SK-N-SH treated with all-trans-retinoic acid at 6 μM for 48 hours (cell line): ENCODE measurements at regions not wholly inside any gene's neighbourhood (a gene's known extent, or its start where the extent isn't known, plus 50 kb on each side); places are given as distances from the start of the nearest gene placed in this dataset.

Experiments
- ATAC-seq: fragments of 200-7000 bp; cut with Tn5 transposase; 3 replicates; pipeline ENCODE4 v1.9.1; 2020; ENCODE audit warnings: mild to moderate bottlenecking, moderate library complexity
- ARNTL ChIP-seq: fragments of 450-650 bp; formaldehyde crosslinking; IDR thresholded peaks from 2 replicates; pipeline ENCODE4 v1.5.0; 2020; ENCODE audit warnings: low read depth, mild to moderate bottlenecking, moderate library complexity, borderline replicate concordance
- BACH2 ChIP-seq: fragments of 250-450 bp; sonication (Bioruptor Pico); IDR thresholded peaks from 2 replicates; pipeline ENCODE4 v1.9.0; 2021; ENCODE audit warnings: mild to moderate bottlenecking, borderline replicate concordance
- CSDC2 ChIP-seq: fragments of 250-450 bp; sonication (Bioruptor Pico); IDR thresholded peaks from 2 replicates; pipeline ENCODE4 v1.5.0; 2020; ENCODE audit warnings: mild to moderate bottlenecking, moderate library complexity
- CSRNP3 ChIP-seq: fragments of 250-450 bp; sonication (Bioruptor Pico); IDR thresholded peaks from 2 replicates; pipeline ENCODE4 v1.5.1; 2021; ENCODE audit warnings: mild to moderate bottlenecking, moderate library complexity
- ESRRG ChIP-seq: fragments of 250-450 bp; sonication (Bioruptor Pico); IDR thresholded peaks from 2 replicates; pipeline ENCODE4 v1.6.1; 2021; ENCODE audit warnings: mild to moderate bottlenecking
- GLIS3 ChIP-seq: fragments of 250-450 bp; sonication (Bioruptor Pico); IDR thresholded peaks from 2 replicates; pipeline ENCODE4 v1.5.0; 2020; ENCODE audit warnings: mild to moderate bottlenecking, moderate library complexity
- ISL1 ChIP-seq: fragments of 250-450 bp; sonication (Bioruptor Pico); IDR thresholded peaks from 2 replicates; pipeline ENCODE4 v2.1.2; 2022; ENCODE audit warnings: mild to moderate bottlenecking, moderate library complexity
- OSR1 ChIP-seq: fragments of 250-450 bp; sonication (Bioruptor Pico); IDR thresholded peaks from 2 replicates; pipeline ENCODE4 v1.8.0; 2022; ENCODE audit warnings: moderate library complexity, mild to moderate bottlenecking, inconsistent platforms
- POU6F1 ChIP-seq: fragments of 250-450 bp; sonication (Bioruptor Pico); IDR thresholded peaks from 2 replicates; pipeline ENCODE4 v1.8.0; 2021; ENCODE audit warnings: low read depth, mild to moderate bottlenecking, moderate library complexity, borderline replicate concordance
- PPARA ChIP-seq: fragments of 250-450 bp; sonication (Bioruptor Pico); IDR thresholded peaks from 2 replicates; pipeline ENCODE4 v1.5.0; 2020; ENCODE audit warnings: mild to moderate bottlenecking, borderline replicate concordance
- RARB ChIP-seq: fragments of 250-450 bp; sonication (Bioruptor Pico); IDR thresholded peaks from 2 replicates; pipeline ENCODE4 v1.8.0; 2021; ENCODE audit warnings: mild to moderate bottlenecking, moderate library complexity
- SNAI2 ChIP-seq: fragments of 250-450 bp; sonication (Bioruptor Pico); IDR thresholded peaks from 2 replicates; pipeline ENCODE4 v1.5.0; 2020; ENCODE audit warnings: mild to moderate bottlenecking, moderate library complexity
- TCF4 ChIP-seq: fragments of 250-450 bp; sonication (Bioruptor Pico); IDR thresholded peaks from 2 replicates; pipeline ENCODE4 v1.8.0; 2021; ENCODE audit warnings: mild to moderate bottlenecking, moderate library complexity, borderline replicate concordance
- TOX ChIP-seq: fragments of 250-450 bp; sonication (Bioruptor Pico); IDR thresholded peaks from 2 replicates; pipeline ENCODE4 v1.8.0; 2021; ENCODE audit warnings: mild to moderate bottlenecking, moderate library complexity, borderline replicate concordance
- TSHZ2 ChIP-seq: fragments of 250-450 bp; sonication (Bioruptor Pico); IDR thresholded peaks from 2 replicates; pipeline ENCODE4 v1.5.0; 2020; ENCODE audit warnings: mild to moderate bottlenecking, moderate library complexity
- ZC3H10 ChIP-seq: fragments of 250-450 bp; sonication (Bioruptor Pico); IDR thresholded peaks from 2 replicates; pipeline ENCODE4 v1.5.1; 2021; ENCODE audit warnings: mild to moderate bottlenecking, moderate library complexity
- ZFP3 ChIP-seq: fragments of 250-450 bp; sonication (Bioruptor Pico); IDR thresholded peaks from 2 replicates; pipeline ENCODE4 v1.5.0; 2020; ENCODE audit warnings: mild to moderate bottlenecking, moderate library complexity
- ZFP30 ChIP-seq: fragments of 450-650 bp; formaldehyde crosslinking; IDR thresholded peaks from 2 replicates; pipeline ENCODE4 v1.5.0; 2022; ENCODE audit warnings: mild to moderate bottlenecking, moderate library complexity
- ZNF565 ChIP-seq: fragments of 450-650 bp; formaldehyde crosslinking; conservative IDR thresholded peaks from 2 replicates; pipeline ENCODE4 v1.5.0; 2020; ENCODE audit warnings: low read depth, mild to moderate bottlenecking, moderate library complexity
- ZNF70 ChIP-seq: fragments of 450-650 bp; formaldehyde crosslinking; IDR thresholded peaks from 2 replicates; pipeline ENCODE4 v1.5.0; 2020; ENCODE audit warnings: mild to moderate bottlenecking, moderate library complexity
- ZNF8 ChIP-seq: fragments of 450-650 bp; formaldehyde crosslinking; IDR thresholded peaks from 2 replicates; pipeline ENCODE4 v1.5.0; 2020; ENCODE audit warnings: mild to moderate bottlenecking, moderate library complexity
- TF ChIP-seq, protein P1 (sequence below): fragments of 250-450 bp; sonication (Bioruptor Pico); IDR thresholded peaks from 2 replicates; pipeline ENCODE4 v1.8.0; 2020; ENCODE audit warnings: mild to moderate bottlenecking, moderate library complexity, borderline replicate concordance
- TF ChIP-seq, protein P2 (sequence below): fragments of 250-450 bp; sonication (Bioruptor Pico); IDR thresholded peaks from 2 replicates; pipeline ENCODE4 v1.5.1; 2020; ENCODE audit warnings: low read depth, mild to moderate bottlenecking, moderate library complexity

DNA sequence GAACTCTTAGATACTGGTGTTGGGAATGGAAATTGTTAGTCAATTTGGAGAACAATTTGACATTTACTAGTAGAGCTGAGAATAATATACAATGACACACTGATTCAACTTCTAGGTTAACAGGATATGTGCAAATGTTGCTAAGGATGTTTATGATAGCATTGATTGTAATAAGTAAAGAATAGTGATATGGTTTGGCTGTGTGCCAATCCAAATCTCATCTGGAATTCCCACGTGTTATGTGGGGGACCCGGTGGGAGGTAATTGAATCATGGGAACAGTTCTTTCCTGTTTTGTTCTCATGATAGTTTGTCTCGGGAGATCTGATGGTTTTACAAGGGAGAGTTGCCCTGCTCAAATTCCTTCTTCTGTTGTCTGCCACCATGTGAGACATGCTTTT, 302.4 kb upstream of the TMPRSS15 start:
- ATAC-seq: no peak

GRCh38 chr21:18711662-18712061, 308.1 kb upstream of the TMPRSS15 start:
- ATAC-seq: no peak
- TF ChIP-seq GLIS3 (no peak), BACH2 (CRISPR knock-in tag) (no peak), ARNTL (CRISPR knock-in tag) (no peak), CSDC2 (CRISPR knock-in tag) (no peak), OSR1 (CRISPR knock-in tag) (no peak), ZC3H10 (CRISPR knock-in tag) (no peak), ZFP3 (CRISPR knock-in tag) (no peak), ISL1 (no peak)
- TF ChIP-seq, protein P1, sequence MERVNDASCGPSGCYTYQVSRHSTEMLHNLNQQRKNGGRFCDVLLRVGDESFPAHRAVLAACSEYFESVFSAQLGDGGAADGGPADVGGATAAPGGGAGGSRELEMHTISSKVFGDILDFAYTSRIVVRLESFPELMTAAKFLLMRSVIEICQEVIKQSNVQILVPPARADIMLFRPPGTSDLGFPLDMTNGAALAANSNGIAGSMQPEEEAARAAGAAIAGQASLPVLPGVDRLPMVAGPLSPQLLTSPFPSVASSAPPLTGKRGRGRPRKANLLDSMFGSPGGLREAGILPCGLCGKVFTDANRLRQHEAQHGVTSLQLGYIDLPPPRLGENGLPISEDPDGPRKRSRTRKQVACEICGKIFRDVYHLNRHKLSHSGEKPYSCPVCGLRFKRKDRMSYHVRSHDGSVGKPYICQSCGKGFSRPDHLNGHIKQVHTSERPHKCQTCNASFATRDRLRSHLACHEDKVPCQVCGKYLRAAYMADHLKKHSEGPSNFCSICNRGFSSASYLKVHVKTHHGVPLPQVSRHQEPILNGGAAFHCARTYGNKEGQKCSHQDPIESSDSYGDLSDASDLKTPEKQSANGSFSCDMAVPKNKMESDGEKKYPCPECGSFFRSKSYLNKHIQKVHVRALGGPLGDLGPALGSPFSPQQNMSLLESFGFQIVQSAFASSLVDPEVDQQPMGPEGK (CRISPR knock-in tag): no peak

More for the DNA sequence above, 302.4 kb upstream of the TMPRSS15 start:
- TF ChIP-seq CSDC2 (CRISPR knock-in tag) (no peak), TSHZ2 (CRISPR knock-in tag) (no peak), PPARA (no peak), SNAI2 (no peak), TOX (no peak), POU6F1 (no peak), ARNTL (CRISPR knock-in tag) (no peak), ZNF70 (no peak), ZC3H10 (CRISPR knock-in tag) (no peak), ZNF565 (CRISPR knock-in tag) (no peak), ZFP30 (CRISPR knock-in tag) (no peak)
- TF ChIP-seq, protein P1 (CRISPR knock-in tag): no peak

DNA sequence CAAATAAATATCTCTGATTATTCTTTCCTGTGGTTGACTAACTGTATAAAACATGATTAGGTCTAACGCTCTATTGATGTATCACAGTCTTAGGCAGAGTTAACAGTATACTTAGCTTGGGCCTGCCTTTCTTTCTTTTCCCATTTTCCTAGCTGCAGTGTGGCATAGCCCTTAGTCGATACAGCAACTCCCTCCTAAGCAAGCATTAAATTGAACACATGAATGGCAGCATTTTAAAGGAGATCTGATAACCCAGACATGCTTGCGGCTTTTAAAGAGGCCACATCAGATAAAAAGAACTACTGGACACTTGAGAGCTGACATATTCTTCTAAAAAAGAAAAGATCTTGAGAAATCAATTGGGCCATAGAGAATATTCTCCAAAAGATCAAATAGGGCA, 312.0 kb upstream of the TMPRSS15 start:
- TF ChIP-seq ESRRG (CRISPR knock-in tag): no peak
- no peak for TF ChIP-seq CSRNP3
- no peak for TF ChIP-seq ARNTL (CRISPR knock-in tag)
- TF ChIP-seq PPARA: no peak
- no peak for TF ChIP-seq CSDC2 (CRISPR knock-in tag)
- no peak for TF ChIP-seq ZNF8 (CRISPR knock-in tag)
- TF ChIP-seq TCF4 (CRISPR knock-in tag): no peak
- TF ChIP-seq, protein P2, sequence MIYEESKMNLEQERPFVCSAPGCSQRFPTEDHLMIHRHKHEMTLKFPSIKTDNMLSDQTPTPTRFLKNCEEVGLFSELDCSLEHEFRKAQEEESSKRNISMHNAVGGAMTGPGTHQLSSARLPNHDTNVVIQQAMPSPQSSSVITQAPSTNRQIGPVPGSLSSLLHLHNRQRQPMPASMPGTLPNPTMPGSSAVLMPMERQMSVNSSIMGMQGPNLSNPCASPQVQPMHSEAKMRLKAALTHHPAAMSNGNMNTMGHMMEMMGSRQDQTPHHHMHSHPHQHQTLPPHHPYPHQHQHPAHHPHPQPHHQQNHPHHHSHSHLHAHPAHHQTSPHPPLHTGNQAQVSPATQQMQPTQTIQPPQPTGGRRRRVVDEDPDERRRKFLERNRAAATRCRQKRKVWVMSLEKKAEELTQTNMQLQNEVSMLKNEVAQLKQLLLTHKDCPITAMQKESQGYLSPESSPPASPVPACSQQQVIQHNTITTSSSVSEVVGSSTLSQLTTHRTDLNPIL (CRISPR knock-in tag): no peak
- TF ChIP-seq ZC3H10 (CRISPR knock-in tag): no peak
- TF ChIP-seq, protein P1 (CRISPR knock-in tag): no peak
- no peak for TF ChIP-seq RARB (CRISPR knock-in tag)
- no peak for ATAC-seq
